ENCODE measurements at regions not wholly inside any gene's neighbourhood (a gene's known extent, or its start where the extent isn't known, plus 50 kb on each side); places are given as distances from the start of the nearest gene placed in this dataset.

DNA sequence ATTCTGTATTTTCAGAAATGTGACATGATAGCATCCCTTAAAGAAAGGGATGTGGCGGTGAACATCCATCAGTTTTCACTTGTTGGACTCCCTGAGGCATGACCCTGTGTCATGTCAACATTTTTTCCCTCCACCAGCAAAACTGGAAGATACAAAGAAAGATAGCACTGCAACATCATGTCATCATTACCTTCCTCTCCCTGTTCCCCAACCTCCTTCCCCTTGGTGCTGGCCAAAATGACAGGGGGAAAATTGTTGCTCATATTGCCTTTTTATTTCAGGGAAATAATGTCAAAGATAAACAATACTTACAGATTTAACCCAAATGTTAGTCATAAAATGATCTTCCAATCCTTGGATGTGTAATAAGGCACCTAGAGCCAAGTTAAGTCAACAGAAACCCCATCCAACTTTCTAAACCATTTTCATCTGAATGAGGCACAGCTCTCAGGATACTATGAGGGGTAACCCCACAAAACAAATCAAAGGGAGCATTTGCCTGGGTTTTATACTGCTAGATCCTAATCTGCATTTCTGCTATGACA is 644.3 kb downstream of the ACTL7B start (continued):
- TF ChIP-seq ZBTB26 (CRISPR knock-in tag; IDR thresholded peaks at IDR 0.05; ENCODE audit: borderline replicate concordance) = no peak

GRCh38 chr9:108209132-108209685 is 646.6 kb downstream of the ACTL7B start:
- no peaks in the 10 kb centered on the region for H3K36me3 ChIP-seq (replicated peaks in 1 of 2; ENCODE audit: control insufficient read depth in 1 of 2, insufficient read depth in 2 of 2, low read length in 2 of 2)
- ChIA-PET CTCF (ENCODE audit: low intra/inter-chr PET ratio, low total read pairs) (no interaction called here), POLR2A (no interaction called here)
- H4K20me1 ChIP-seq (ENCODE audit: insufficient read depth, low read length) = no peaks in the 10 kb centered on the region
- no peak overlapping the region for H3K4me2 ChIP-seq (ENCODE audit: low read depth, low read length)
- H3K27me3 ChIP-seq (ENCODE audit: control insufficient read depth in 1 of 2, insufficient read depth in 2 of 2, low read length in 2 of 2) = no peaks in the 10 kb centered on the region; a peak in 1 of 5 replicates
- WGBS (ENCODE audit: low lambda C conversion rate) = 39% methylated on average over 5 of the region's 5 CpGs
- H3K79me2 ChIP-seq (ENCODE audit: insufficient read depth, low read length) = no peaks in the 10 kb centered on the region
- no peaks in the 10 kb centered on the region for H3K4me1 ChIP-seq (ENCODE audit: insufficient read depth, low read length)
- ATAC-seq (no peak), FAIRE-seq (no peak), DNase-seq (ENCODE audit: low spot score) (no peak)
- in situ Hi-C loops (cut with HindIII; ENCODE audit: extremely low pct_ligation_motif_present, low pct_unique_long_range_greater_than_20kb) = no loop called here
- no peak overlapping the region for H3K27ac ChIP-seq (ENCODE audit: extremely low read length, insufficient read depth, low read length)
- BruUV-seq (replicated peaks) = no TSS peak
- H3K4me3 ChIP-seq (replicated peaks in 1 of 3; ENCODE audit: insufficient read depth in 1 of 3, low read depth in 2 of 3, low read length in 3 of 3) = no peak overlapping the region
- H3K9me3 ChIP-seq (ENCODE audit: low read length) = no peaks in the 10 kb centered on the region
- intact Hi-C loops (cut with micrococcal nuclease; ENCODE audit: unreplicated experiment) = no loop called here
- no peak overlapping the region for H3K9ac ChIP-seq (ENCODE audit: insufficient read depth, low read depth, low read length)
- no peak overlapping the region for H2AFZ ChIP-seq (ENCODE audit: low read length)
- TF ChIP-seq ZFYVE20 (CRISPR knock-in tag; IDR thresholded peaks at IDR 0.05; ENCODE audit: borderline replicate concordance, low read depth) (no peak), ADNP (CRISPR knock-in tag; IDR thresholded peaks at IDR 0.05) (no peak), ZNF652 (CRISPR knock-in tag; IDR thresholded peaks at IDR 0.05; ENCODE audit: borderline replicate concordance, low read depth) (no peak), IKZF4 (CRISPR knock-in tag; IDR thresholded peaks at IDR 0.05; ENCODE audit: borderline replicate concordance, low read depth, not compliant biosample characterization) (no peak), ARID3A (IDR thresholded peaks at IDR 0.05; ENCODE audit: low read depth, low read length) (no peak), YY1 (IDR thresholded peaks at IDR 0.05; ENCODE audit: insufficient read depth, insufficient replicate concordance, low read depth, low read length) (no peak), RARG (CRISPR knock-in tag; IDR thresholded peaks at IDR 0.05; ENCODE audit: low read depth) (no peak), REST (IDR thresholded peaks at IDR 0.05; ENCODE audit: borderline replicate concordance in 1 of 2, low read depth in 1 of 2, low read length in 2 of 2) (no peak), PRPF4 (IDR thresholded peaks at IDR 0.05; ENCODE audit: low read depth, low read length, poor library complexity, severe bottlenecking) (no peak), FOXO1 (CRISPR knock-in tag; IDR thresholded peaks at IDR 0.05) (no peak), ZNF264 (CRISPR knock-in tag; IDR thresholded peaks at IDR 0.05) (no peak), ZSCAN22 (CRISPR knock-in tag; IDR thresholded peaks at IDR 0.05) (no peak), ZNF784 (CRISPR knock-in tag; IDR thresholded peaks at IDR 0.05; ENCODE audit: borderline replicate concordance) (no peak), JARID2 (CRISPR knock-in tag; IDR thresholded peaks at IDR 0.05; ENCODE audit: insufficient replicate concordance) (no peak)

Data from HepG2 (cell line).